Activated CD4-positive, alpha-beta memory T cell treated with anti-CD3 and anti-CD28 coated beads for 36 hours (primary cell): ENCODE measurements at regions not wholly inside any gene's neighbourhood (a gene's known extent, or its start where the extent isn't known, plus 50 kb on each side); places are given as distances from the start of the nearest gene placed in this dataset.

Source experiments
- CTCF ChIA-PET: fragments of 350-600 bp; sonication (Branson Sonifier 250); formaldehyde crosslinking; loops from one replicate; lab custom pipeline; 2021; ENCODE audit warnings: antibody characterized with exemption, inconsistent platforms; lab: Charles Lee
- POLR2A ChIA-PET: fragments of 350-600 bp; sonication (Branson Sonifier 250); formaldehyde crosslinking; loops from one replicate; lab custom pipeline; 2021; ENCODE audit warnings: antibody characterized with exemption; lab: Charles Lee
- DNase-seq: peaks from one replicate; pipeline ENCODE4 v3.0.0-alpha.2; 2020
- H3K27ac Mint-ChIP-seq: one replicate; pipeline ENCODE4 v1.8.0; 2021; ENCODE audit warnings: mixed read lengths
- H3K27me3 Mint-ChIP-seq: one replicate; pipeline ENCODE4 v1.8.0; 2021; ENCODE audit warnings: mixed read lengths
- H3K36me3 Mint-ChIP-seq: one replicate; pipeline ENCODE4 v1.8.0; 2021; ENCODE audit warnings: mixed read lengths
- H3K4me1 Mint-ChIP-seq: one replicate; pipeline ENCODE4 v1.8.0; 2021; ENCODE audit warnings: low read depth, mixed read lengths
- H3K4me3 Mint-ChIP-seq: one replicate; pipeline ENCODE4 v1.8.0; 2021; ENCODE audit warnings: mild to moderate bottlenecking, mixed read lengths
- H3K9me3 Mint-ChIP-seq: one replicate; pipeline ENCODE4 v1.8.0; 2021; ENCODE audit warnings: mixed read lengths
- intact Hi-C: fragments of 100-400 bp; cut with micrococcal nuclease; formaldehyde crosslinking; loops from one replicate; pipeline ENCODE4 v1.15.1; 2023

GRCh38 chr4:161260819-161261218, 903.0 kb downstream of the FSTL5 start:
- intact Hi-C loops, result no loop called here
- no peaks in the 10 kb centered on the region for H3K27me3 Mint-ChIP-seq
- no peak overlapping the region for H3K27ac Mint-ChIP-seq
- POLR2A ChIA-PET, result no interaction called here
- H3K4me1 Mint-ChIP-seq, result no peaks in the 10 kb centered on the region
- H3K4me3 Mint-ChIP-seq, result no peak overlapping the region
- no peak for DNase-seq
- H3K9me3 Mint-ChIP-seq, result peaks cover 23% of the 10 kb centered on the region
- CTCF ChIA-PET, result no interaction called here
- no peaks in the 10 kb centered on the region for H3K36me3 Mint-ChIP-seq

- no peaks in the 10 kb centered on the region for H3K36me3 Mint-ChIP-seq
- intact Hi-C loops, result no loop called here
These were observed 907.1 kb downstream of the FSTL5 start for GRCh38 chr4:161256716-161257115.

DNA sequence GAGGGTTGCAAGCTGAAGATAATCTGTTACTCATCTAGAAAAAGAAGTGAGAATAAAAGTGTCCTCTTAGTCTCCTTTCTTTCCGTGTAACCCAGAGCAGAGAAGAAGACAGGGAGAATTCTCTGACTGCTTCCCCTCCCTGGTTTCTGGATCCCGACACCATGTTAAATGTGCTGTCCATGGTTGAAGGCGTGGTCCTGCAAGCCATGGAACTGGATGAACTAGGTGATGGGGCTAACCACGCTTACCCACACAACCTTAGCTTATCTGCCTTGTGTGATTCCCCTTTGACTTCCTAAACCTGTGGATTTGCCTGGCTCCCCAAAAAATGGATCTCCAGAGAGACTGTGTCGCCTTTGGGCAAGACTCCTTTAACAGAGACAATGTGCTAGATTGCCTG, 907.6 kb downstream of the FSTL5 start:
- Mint-ChIP-seq H3K4me3 (no peak overlapping the region), H3K9me3 (peaks cover 37% of the 10 kb centered on the region), H3K27me3 (no peaks in the 10 kb centered on the region), H3K36me3 (no peaks in the 10 kb centered on the region), H3K4me1 (no peaks in the 10 kb centered on the region), H3K27ac (no peak overlapping the region)
- DNase-seq, result no peak
- POLR2A ChIA-PET, result no interaction called here
- CTCF ChIA-PET, result no interaction called here
- intact Hi-C loops, result no loop called here

More at GRCh38 chr4:161256716-161257115, 907.1 kb downstream of the FSTL5 start:
- ChIA-PET CTCF (no interaction called here), POLR2A (no interaction called here)
- Mint-ChIP-seq H3K9me3 (peaks cover 36% of the 10 kb centered on the region), H3K27ac (no peak overlapping the region), H3K4me3 (no peak overlapping the region), H3K4me1 (no peaks in the 10 kb centered on the region), H3K27me3 (no peaks in the 10 kb centered on the region)
- DNase-seq, result no peak

GRCh38 chr4:161254375-161254774, 909.4 kb downstream of the FSTL5 start:
- no peak overlapping the region for H3K4me3 Mint-ChIP-seq
- intact Hi-C loops, result no loop called here
- peaks cover 33% of the 10 kb centered on the region for H3K9me3 Mint-ChIP-seq
- no peaks in the 10 kb centered on the region for H3K36me3 Mint-ChIP-seq
- H3K4me1 Mint-ChIP-seq, result no peaks in the 10 kb centered on the region
- no peaks in the 10 kb centered on the region for H3K27me3 Mint-ChIP-seq
- no peak for DNase-seq
- ChIA-PET CTCF (interaction anchor here (0.9 kb wide), 1 partner anchor 353 kb away, joined by 3 read pairs; no protein-coding TSS in a partner anchor), POLR2A (no interaction called here)
- H3K27ac Mint-ChIP-seq, result no peak overlapping the region

DNA sequence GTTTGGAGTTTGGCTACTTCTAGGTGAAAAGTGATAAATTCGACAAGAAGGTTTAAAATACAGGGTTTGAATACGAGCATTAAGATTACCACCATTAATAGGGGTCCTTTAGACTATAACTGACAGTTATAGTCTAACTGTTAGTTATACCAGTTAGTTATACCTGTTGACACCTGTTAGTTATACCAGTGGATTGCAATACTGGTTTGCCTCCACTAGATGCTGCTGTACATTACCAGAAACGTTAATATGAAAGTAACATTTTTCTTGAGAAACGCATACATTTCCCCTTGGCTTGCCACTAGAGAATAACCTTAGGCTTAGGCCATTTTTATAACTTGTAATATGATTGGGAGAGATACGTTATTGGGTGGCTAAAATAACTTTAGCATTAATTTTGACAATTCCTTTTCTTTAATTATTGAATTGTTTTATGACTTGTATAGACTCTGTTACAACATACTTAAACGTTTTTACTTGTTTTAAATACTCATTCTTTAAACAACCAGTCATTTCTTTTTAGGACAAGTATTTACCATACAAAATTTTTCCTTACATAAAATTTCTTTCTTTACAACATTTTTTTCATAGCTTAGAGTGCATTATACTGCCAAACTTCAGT, 911.2 kb downstream of the FSTL5 start:
- no peak for DNase-seq
- no peaks in the 10 kb centered on the region for H3K4me1 Mint-ChIP-seq
- no peaks in the 10 kb centered on the region for H3K36me3 Mint-ChIP-seq
- H3K4me3 Mint-ChIP-seq, result no peak overlapping the region
- no peak overlapping the region for H3K27ac Mint-ChIP-seq
- H3K27me3 Mint-ChIP-seq, result no peaks in the 10 kb centered on the region
- H3K9me3 Mint-ChIP-seq, result peaks cover 32% of the 10 kb centered on the region
- ChIA-PET CTCF (no interaction called here), POLR2A (no interaction called here)
- intact Hi-C loops, result no loop called here

GRCh38 chr4:161249779-161250440, 913.9 kb downstream of the FSTL5 start:
- CTCF ChIA-PET, result interaction anchor here (1.0 kb wide), 1 partner anchor 9 kb away, joined by 3 read pairs; no protein-coding TSS in a partner anchor
- DNase-seq, result no peak
- intact Hi-C loops, result no loop called here
- no peaks in the 10 kb centered on the region for H3K4me1 Mint-ChIP-seq
- H3K9me3 Mint-ChIP-seq, result peaks cover 14% of the 10 kb centered on the region
- H3K36me3 Mint-ChIP-seq, result no peaks in the 10 kb centered on the region
- H3K4me3 Mint-ChIP-seq, result no peak overlapping the region
- no peak overlapping the region for H3K27ac Mint-ChIP-seq
- POLR2A ChIA-PET, result no interaction called here
- no peaks in the 10 kb centered on the region for H3K27me3 Mint-ChIP-seq

DNA sequence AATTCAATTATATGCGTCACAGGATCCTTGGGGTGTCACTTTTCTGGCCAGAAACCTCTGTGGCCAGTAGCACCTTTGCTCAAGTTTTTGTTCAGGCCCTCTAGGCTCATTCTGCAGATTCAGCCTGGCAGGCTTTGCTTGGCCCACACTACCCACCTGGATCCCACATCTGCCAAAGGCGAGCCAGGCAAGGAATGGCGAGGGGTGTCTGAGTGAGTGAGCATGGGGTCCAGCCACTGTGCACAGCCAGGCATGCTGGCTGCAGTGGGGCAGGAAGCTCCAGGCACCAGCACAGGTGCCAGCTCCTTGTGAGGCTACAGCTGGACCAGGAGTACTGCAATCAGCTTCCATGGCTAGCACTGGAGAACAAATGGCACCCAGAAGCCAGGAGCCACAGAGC, 914.9 kb downstream of the FSTL5 start:
- H3K4me3 Mint-ChIP-seq, result no peak overlapping the region
- no peaks in the 10 kb centered on the region for H3K36me3 Mint-ChIP-seq
- DNase-seq, result no peak
- no peak overlapping the region for H3K27ac Mint-ChIP-seq
- ChIA-PET POLR2A (no interaction called here), CTCF (no interaction called here)
- no peaks in the 10 kb centered on the region for H3K4me1 Mint-ChIP-seq
- H3K27me3 Mint-ChIP-seq, result no peaks in the 10 kb centered on the region
- H3K9me3 Mint-ChIP-seq, result peaks cover 11% of the 10 kb centered on the region
- intact Hi-C loops, result no loop called here

DNA sequence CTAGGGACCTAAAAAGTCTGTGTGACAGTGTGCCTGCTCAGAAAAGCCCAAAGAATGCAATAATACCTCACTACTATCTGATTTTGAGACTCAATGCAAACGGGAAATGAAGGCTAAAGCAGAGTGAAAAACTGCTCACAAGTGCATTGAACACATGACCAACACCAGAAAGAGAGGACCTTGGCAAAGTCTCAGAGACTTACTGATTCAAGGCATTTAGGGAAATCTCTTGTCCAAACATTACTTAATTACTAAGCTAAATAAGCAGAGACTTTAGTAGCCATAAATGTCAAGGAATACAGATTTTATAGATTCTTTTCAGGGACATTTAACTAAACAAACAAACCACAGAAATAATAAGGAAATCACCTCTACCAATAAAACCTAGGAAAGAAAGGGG, 916.0 kb downstream of the FSTL5 start:
- POLR2A ChIA-PET, result no interaction called here
- Mint-ChIP-seq H3K27me3 (no peaks in the 10 kb centered on the region), H3K36me3 (no peaks in the 10 kb centered on the region), H3K9me3 (peaks cover 9% of the 10 kb centered on the region), H3K4me3 (no peak overlapping the region), H3K27ac (no peak overlapping the region), H3K4me1 (no peaks in the 10 kb centered on the region)
- intact Hi-C loops, result no loop called here
- no peak for DNase-seq
- CTCF ChIA-PET, result no interaction called here

- Mint-ChIP-seq H3K36me3 (no peaks in the 10 kb centered on the region), H3K9me3 (peaks cover 3% of the 10 kb centered on the region), H3K27ac (no peak overlapping the region), H3K4me1 (no peaks in the 10 kb centered on the region), H3K4me3 (no peak overlapping the region), H3K27me3 (no peaks in the 10 kb centered on the region)
- ChIA-PET CTCF (no interaction called here), POLR2A (no interaction called here)
- DNase-seq, result no peak
- intact Hi-C loops, result no loop called here
These were observed 925.8 kb downstream of the FSTL5 start for GRCh38 chr4:161238033-161238432.

DNA sequence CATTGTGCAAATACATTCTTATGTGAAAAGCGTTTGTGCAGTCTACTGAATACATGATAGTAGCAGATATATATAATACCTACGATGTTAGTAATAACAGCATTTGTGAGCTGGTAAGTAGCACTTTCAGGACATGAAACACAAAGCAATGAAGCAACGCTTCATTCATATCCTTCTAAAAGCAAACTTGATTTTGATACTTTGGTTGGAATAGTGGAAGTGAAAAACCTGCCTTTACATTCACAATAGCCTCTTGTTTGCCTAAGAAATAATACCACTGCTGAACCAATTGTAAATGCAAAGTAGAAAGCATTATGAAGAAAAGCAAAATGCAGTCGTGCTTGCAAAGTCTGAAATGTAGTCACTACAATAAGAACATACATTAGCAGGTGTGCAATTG, 926.3 kb downstream of the FSTL5 start:
- no peaks in the 10 kb centered on the region for H3K4me1 Mint-ChIP-seq
- no peak for DNase-seq
- intact Hi-C loops, result no loop called here
- H3K36me3 Mint-ChIP-seq, result no peaks in the 10 kb centered on the region
- H3K4me3 Mint-ChIP-seq, result no peak overlapping the region
- no peak overlapping the region for H3K27ac Mint-ChIP-seq
- H3K27me3 Mint-ChIP-seq, result no peaks in the 10 kb centered on the region
- CTCF ChIA-PET, result no interaction called here
- POLR2A ChIA-PET, result no interaction called here
- peaks cover 6% of the 10 kb centered on the region for H3K9me3 Mint-ChIP-seq

DNA sequence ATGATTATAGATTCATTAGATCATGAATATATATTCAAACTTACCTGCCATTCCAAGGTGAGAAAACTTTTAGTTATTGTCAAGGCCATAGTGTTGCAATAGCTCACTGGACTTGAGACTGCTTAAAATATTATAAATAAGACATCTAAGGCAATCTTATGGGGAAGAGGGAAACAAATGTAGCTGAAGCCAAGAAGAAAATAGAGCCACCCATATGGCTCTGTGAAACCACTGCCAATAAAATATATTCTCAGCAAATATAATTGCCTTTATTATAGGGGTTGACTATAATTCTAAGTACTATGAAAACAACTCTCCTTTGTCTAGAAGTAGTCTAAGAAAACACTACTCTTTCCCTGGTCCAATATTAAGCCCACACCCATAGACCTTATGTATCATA, 938.5 kb downstream of the FSTL5 start:
- no peaks in the 10 kb centered on the region for H3K4me1 Mint-ChIP-seq
- H3K27ac Mint-ChIP-seq, result no peak overlapping the region
- ChIA-PET CTCF (no interaction called here), POLR2A (no interaction called here)
- no peak for DNase-seq
- H3K4me3 Mint-ChIP-seq, result no peak overlapping the region
- H3K9me3 Mint-ChIP-seq, result peaks cover 27% of the 10 kb centered on the region
- H3K27me3 Mint-ChIP-seq, result no peaks in the 10 kb centered on the region
- H3K36me3 Mint-ChIP-seq, result no peaks in the 10 kb centered on the region
- intact Hi-C loops, result no loop called here

DNA sequence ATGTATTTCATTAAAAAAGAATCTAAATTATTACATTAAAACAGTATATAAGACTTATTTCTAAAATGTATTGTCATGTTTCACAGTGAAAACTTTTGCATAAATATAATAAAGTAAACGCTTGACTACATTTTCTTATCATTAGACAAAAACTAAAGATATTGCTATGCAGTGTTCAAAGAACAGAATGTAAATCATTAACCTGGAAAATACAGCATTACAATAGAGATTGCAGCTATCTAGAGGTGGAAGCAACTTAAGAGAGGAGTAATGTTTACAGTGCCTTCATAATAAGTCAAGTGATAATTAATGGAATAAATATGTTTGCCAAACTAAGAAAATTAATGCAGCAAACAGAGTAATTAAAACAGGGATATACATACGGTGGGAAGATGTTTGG, 940.9 kb downstream of the FSTL5 start:
- Mint-ChIP-seq H3K27me3 (no peaks in the 10 kb centered on the region), H3K27ac (no peak overlapping the region), H3K4me1 (no peaks in the 10 kb centered on the region), H3K4me3 (no peak overlapping the region), H3K36me3 (no peaks in the 10 kb centered on the region), H3K9me3 (peaks cover 21% of the 10 kb centered on the region)
- ChIA-PET CTCF (no interaction called here), POLR2A (no interaction called here)
- intact Hi-C loops, result no loop called here
- no peak for DNase-seq

- Mint-ChIP-seq H3K36me3 (no peaks in the 10 kb centered on the region), H3K9me3 (peaks cover 29% of the 10 kb centered on the region), H3K4me3 (no peak overlapping the region), H3K27ac (no peak overlapping the region), H3K4me1 (no peaks in the 10 kb centered on the region), H3K27me3 (no peaks in the 10 kb centered on the region)
- ChIA-PET POLR2A (no interaction called here), CTCF (no interaction called here)
- DNase-seq, result no peak
- intact Hi-C loops, result no loop called here
These were observed 955.2 kb downstream of the FSTL5 start for GRCh38 chr4:161208564-161208963.
